HG02763 (cell line): ENCODE measurements at regions not wholly inside any gene's neighbourhood (a gene's known extent, or its start where the extent isn't known, plus 50 kb on each side); places are given as distances from the start of the nearest gene placed in this dataset.
"Not testable (repeated sequence)": the region's sequence is repeated elsewhere in the genome, so short reads cannot be mapped to it uniquely, and the experiment has no call there.

Source experiments
- ATAC-seq: cut with Tn5 transposase; IDR thresholded peaks from one replicate; pipeline ENCODE4 v1.9.1; 2021; ENCODE audit warnings: mild to moderate bottlenecking, moderate library complexity; ENCODE audit not compliant: unreplicated experiment

DNA sequence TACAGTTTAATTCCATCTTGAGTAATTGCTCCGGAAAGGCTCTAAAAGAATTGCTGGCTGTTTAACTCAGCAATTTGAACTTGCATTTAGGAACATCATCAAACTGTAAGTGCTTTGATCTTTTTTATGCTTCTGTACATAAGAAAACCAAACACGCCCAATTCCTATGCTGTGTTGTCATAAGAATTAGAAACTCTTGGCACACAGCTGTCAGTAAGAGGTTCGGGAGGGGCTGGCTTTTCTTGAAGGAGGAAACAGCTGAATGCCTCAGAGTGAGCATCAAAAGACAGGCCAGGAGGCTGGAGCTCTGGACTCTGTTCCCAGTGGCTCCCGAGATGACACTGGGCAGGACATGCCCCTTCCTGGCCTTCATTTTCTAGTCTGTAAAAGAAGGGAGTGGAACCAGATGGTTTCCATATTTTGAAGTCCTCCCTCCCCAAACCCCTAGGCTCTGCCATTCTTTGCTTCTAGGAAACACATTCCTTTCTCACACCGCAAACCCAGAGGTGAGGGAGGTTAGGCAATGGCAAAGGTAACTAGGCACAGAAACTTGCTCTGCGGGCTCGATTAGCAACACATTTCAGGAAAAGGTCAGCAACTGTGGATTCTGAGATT is 73.7 kb upstream of the DLG1 start:
- no peak for ATAC-seq

DNA sequence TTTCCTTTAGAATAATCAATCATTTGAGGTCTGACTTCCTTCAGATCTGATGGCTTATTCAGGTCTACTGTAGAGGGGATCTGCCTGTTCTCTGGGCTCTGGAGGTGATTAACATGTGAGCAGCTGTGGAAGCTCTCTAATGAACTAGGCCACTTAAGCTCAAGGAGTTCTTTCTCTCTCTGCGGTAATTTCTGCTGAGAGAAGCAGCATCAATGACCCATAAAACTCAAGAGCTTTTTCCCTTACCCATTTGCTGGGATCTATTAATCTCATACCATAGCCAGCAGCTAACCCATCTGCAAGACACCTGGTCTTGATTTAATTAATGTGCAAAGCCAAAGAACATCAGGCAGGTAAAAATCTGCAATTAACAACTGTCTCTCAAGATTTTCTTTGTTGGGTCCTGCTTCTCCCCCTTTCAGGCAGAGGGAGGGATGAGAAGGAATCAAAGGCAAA is 73.2 kb upstream of the DLG1 start:
- no peak for ATAC-seq

DNA sequence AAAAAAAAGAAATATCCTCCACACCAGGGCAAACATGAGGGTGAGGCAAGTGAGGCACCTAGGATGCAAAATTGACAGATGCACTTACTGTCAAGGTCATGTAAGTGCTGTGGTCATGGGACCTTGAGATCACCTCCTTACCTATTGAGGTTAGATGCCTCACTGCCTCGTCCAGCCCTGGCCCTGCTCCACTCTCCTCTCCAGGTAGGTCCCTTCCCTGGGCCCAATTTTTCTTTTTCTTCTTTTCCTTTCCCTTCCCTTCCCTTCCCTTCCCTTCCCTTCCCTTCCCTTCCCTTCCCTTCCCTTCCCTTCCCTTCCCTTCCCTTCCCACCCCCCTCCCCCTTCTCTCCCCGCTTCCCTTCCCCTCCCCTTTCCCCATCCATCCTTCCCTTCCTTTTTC is 71.1 kb upstream of the DLG1 start:
- ATAC-seq, result no peak

DNA sequence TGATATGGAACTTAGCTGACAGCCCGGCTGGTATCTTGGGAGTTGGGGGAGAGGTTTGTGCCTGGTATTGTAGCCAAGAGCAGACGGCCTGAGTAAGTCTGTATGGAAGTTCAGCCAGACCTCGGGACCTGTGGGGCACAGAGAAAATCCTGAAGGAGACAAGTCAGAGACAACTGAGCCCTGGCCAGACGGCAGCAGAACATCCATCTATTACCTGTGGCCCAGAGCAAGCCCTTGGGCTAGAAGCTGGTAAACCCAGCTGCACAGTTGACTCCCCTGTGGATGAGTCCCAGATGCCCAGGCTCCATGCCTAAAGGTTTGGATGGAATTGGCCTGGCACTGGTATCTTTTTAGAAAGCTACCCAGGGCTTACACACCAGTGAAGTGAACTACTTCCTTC is 70.4 kb upstream of the DLG1 start:
- no peak for ATAC-seq

DNA sequence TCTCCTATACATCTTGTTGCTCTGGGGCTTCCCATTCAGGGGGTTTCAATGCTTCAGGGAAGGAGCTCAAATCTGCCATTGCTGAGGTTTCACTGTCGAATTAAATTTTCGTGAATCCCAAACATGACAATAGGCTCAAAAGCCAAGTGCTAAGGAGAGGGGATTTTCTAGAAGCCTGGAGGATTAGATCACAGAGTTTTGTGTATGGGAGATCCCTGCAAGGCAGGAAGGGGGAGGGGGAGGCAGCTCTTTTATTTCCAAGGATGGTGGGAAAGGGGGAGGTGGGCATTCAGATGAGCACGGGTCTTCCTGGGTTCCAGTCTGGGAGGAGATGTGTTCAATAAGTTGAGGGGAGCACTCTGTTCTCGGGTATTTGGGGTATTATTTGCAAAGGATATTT is 69.9 kb upstream of the DLG1 start:
- ATAC-seq, result no peak

DNA sequence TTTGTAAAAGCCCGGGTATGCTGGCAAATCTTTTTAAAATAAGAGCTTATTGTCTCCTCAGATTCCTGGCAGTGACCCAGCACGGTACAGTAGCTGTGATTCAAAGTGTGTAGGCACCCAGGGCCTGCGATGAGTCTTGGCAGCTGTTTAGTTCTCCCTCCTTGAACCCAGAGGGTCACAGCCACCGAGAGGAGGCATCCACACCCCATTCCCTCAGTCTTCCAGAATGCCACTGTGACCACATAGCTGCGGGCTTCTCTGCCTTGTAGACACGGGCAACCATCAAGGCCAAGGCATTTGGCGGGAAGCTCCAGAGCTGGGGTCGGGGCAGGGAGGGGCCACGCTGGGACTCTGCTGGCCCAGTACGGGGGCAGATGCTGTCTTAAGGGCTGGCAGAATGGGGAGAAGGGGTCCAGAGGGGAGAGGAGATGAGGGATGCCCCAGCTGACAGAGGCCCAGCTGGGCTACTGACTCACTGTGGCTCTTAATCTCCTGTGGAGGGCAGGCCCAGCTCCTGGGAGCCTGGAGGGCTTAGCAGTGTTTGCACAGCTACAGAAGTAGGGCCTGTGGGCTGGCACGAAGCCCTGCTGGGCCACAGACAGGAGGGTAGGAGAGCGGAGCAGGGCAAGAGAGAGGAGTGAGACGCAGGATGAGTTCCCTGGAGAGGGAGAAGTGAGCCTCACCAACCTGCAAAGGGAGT is 68.8 kb upstream of the DLG1 start:
- no peak for ATAC-seq

DNA sequence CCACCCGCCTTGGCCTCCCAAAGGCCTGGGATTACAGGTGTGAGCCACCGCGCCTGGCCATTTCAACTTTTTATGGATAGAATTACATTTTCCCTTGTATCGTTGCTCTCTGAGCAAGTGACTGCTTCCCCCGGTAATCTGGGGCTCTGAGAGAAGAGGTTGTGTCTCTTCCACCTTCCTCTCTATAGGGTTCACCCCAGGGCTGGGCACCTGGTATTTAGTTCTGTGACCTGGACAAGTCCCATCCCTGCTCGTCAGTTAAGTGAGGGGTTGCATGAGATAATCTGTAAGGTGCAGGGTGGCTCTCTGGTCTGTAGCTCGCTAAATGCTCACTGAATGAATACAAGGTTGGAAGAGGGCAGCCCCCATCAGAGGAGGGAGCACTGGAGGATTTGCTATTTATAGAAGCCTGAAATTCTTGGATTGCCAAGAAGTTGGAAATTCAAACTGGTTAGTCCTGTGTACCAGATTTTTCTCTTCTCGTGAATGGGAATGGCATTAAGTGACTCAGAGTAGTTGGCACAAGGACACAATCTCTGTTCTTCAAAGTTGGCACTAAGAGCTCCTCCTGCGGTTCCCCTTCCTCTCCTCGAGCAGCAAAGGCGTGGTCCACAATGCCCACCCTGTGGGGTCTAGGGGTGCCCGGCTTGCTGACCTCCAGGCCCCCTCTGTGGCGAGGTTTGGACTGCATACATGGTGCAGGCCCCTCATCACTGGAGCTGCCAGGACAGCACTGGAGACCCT is 68.1 kb upstream of the DLG1 start:
- no peak for ATAC-seq

DNA sequence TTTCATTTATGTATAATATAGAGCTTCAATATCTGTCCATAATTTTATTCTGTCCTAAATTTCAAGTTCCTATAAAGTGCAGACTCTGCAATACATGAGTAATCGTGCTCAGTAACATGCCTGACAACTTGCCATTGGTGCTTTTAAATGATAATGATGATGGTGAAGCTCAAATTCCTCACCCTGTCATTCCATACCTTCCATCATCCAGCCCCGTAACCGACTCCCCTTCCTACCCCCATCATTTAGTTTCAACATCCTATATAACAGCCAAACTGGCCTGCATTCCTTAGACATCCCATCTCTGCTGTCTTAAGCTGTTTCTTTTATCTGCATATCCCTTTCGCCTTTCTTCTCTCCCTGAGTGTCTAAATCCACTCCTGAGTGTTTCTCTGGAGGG is 67.2 kb upstream of the DLG1 start:
- no peak for ATAC-seq

DNA sequence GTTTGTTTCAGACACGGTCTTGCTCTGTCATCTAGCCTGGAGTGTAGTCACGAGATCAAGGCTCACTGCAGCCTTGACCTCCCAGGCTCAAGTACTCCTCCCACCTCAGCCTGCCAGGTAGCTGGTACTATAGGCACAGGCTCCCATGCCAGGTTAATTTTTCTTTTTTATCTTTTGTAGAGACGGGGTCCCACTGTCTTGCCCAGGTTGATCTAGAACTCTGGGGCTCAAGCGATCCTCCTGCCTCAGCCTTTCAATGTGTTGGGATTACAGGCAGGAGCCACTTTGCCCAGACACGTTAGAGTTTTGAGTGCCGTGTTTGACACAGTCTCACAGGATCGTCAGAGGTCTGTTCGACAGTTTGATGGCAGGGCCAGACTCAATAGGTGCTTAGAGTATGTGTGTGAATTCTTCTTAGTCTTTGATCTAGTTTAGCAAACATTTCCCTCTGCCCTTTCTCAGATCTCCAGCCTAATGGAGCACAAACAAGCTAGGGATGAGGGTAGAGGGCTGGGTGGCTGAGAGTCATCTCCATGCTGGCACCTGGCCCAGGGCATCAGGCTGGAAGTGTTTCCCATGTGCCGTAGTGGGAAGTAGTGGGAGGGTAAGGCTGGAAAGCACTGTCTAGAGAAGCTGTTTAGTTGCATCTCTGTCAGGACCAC is 66.1 kb upstream of the DLG1 start:
- no peak for ATAC-seq

DNA sequence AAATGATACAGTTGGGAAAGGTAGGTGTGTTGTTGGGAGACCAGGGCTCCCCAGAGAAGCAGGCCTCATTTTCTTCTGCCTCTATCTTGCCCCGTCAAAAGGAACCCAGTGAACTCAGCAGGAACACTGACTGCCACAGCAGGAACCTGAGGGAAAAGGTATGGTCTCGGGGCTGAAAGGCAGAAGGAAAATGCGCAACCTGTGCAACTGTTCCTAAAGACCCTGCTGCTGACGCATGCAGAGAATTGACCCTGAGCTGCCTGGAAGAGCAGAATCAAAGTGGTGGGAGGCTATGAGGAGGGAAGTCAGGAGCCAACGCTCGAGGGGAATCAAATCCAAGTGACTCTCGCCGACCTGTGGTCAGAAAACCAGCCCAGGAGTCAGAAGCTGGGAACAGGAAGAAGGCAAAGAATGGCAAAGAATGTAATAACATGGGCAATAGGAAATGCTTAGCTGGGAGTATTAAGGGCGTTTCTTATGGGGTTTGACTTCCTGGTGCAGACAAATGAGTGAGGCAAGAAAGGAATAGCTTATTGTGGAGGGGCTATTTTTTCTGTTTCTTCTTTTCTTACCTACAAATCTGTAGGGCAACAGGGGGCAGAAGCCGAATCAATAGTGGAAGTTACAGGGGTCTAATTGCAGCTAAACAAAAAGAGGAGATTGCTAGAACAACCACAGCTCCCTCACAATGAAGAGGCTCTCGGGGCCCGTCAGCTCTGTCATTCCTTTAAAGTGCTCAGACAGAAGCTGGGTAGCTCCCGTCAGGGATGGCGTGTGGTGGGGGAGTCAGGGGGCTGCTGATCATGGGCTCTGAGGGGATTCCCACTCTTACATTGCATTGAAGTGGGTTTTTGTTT is 65.4 kb upstream of the DLG1 start:
- ATAC-seq, result no peak

DNA sequence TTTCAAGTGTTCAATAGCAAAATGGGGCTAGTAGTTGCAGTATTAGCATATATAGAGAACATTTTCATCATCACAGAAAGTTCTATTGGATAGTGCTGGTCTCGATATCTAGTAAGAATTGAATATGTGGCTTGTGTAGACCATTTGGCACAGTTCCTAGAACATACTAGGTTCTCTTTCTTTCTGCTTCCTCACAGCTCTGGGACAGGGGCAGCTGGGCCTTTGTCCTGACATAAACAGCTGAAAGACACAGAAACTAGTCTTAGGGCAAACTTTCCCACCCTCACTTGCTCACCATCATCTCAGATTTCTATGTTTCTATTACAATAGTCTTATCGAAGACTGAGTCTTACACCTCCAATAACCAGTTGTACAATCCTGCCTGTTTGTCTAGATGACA is 63.7 kb upstream of the DLG1 start:
- ATAC-seq, result no peak

DNA sequence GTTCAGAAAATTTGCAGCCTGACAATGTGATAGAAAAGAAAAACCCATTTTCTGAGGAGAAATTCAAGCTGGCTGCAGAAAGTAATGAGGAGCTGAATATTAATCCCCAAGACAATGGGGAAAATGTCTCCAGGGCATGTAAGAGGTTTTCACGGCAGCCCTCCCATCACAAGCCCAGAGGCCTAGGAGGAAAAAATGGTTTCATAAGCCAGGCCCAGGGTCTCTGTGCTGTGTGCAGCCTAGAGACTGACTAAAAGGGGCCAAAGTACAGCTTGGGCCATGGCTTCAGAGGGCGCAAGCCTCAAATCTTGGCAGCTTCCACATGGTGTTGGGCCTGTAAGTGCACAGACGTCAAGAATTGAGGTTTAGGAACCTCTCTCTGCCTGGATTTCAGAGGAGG is 61.7 kb upstream of the DLG1 start:
- not testable (repeated sequence) for ATAC-seq

DNA sequence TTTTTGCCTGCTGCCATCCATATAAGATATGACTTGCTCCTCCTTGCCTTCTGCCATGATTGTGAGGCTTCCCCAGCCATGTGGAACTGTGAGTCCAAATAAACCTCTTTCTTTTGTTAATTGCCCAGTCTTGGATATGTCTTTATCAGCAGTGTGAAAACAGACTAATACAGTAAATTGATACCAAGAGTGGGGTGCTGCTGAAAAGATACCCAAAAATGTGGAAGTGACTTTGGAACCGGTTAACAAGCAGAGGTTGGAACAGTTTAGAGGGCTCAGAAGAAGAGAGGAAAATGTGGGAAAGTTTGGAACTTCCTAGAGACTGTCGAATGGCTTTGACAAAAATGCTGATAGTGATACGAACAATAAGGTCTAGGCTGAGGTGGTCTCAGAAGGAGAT is 61.1 kb upstream of the DLG1 start:
- not testable (repeated sequence) for ATAC-seq

DNA sequence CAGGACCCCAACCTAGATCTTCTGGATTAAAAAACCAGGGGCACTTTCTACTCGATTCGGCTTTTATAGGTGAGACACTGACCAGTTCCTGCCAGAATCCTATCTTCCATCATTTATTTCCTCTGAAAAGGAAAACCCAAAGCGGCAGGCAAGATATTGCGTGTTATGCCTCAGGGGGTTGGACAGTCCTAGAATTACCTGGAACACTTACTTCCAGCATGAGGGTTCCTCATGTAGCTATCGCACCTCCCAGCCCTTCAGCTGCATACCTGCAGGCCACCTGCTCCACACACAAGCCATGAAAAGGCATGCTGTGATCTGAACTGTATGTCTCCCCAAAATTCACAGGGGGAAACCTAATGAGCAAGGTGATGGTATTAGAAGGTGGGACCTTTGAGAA is 58.3 kb upstream of the DLG1 start:
- no peak for ATAC-seq

DNA sequence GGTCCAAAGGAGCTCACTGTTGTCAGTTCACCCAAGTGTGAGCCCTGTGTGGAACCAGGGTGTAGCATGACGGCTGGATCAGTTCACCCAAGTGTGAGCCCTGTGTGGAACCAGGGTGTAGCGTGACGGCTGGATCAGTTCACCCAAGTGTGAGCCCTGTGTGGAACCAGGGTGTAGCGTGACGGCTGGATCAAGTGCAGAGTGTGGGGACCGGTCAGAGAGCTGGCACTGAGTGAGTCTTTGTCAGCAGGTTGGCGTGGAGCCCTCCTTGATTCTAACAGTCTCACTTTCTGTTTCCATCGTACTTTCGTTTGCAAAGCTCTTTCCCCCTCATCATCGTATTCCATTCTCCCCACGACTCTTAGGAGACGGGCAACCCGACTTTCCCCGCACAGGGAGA is 57.9 kb upstream of the DLG1 start:
- ATAC-seq, result no peak

DNA sequence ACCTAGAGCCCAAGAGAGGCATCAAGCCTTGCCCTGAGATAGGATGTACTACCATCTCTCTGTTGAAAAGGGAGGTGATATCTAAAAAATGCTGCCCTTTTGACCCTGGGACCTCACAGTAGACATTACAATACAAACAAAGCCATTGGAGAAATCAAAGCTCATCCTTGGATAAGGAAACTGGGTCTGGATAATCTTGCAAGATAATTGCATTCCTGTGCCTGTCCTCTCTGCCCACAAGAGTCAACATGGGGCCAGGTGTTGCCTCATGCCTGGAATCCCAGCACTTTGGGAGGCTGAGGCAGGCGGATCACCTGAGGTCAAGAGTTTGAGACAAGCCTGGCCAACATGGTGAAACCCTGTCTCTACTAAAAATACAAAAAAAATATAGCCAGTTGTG is 57.3 kb upstream of the DLG1 start:
- no peak for ATAC-seq

DNA sequence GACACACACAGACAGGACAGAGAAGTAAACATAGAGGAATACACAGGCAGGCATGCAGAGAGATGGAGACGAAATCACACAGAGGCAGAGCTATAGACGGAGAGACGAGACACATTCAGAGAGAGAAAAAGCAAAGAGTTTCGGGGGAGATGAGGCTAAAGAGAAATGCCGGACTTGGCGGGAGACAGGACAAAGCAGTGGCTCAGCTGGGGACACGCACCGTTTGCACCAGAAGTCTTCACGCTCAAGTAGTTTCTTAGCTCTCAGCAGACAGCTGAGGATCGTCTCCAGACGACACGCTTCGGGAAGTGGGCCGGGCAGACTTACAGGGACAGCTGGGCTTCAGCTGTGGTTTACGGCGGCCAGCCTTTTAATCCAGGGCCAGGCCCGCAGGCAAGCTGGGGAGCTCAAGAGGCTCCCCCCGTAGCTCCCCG is 56.2 kb upstream of the DLG1 start:
- ATAC-seq, result no peak

DNA sequence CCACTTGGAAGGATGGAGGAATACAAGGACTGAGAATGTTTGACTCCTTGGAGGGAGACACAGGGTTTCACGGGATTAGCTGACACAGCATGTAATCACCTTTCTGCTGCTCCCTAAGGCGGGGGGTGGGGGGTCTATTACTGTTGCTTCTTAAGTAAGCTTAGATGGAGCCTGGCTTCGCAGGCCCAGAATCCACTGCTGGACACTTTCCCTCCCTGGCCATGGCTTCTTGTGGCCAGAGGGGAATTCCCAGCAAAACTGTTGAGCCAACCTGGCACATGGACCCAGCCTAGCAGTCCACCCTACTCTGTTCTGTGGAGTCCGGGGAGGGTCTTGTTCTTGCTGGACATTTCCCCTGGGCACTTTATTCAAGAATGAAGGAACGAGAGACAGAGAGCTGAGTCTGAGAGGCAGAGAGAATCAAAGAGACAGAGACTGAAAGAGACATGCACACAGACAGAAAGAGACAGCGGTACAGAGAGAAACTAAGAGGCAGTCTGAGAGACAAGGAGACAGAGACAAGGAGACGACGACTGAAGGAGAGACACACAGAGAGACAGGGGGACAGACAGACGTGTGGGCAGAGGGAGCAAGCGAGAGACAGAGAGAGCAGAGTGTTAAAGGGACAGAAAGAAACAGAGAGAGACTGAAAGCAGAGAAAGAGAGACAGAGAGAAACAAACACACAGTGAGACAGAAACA is 55.6 kb upstream of the DLG1 start:
- no peak for ATAC-seq

DNA sequence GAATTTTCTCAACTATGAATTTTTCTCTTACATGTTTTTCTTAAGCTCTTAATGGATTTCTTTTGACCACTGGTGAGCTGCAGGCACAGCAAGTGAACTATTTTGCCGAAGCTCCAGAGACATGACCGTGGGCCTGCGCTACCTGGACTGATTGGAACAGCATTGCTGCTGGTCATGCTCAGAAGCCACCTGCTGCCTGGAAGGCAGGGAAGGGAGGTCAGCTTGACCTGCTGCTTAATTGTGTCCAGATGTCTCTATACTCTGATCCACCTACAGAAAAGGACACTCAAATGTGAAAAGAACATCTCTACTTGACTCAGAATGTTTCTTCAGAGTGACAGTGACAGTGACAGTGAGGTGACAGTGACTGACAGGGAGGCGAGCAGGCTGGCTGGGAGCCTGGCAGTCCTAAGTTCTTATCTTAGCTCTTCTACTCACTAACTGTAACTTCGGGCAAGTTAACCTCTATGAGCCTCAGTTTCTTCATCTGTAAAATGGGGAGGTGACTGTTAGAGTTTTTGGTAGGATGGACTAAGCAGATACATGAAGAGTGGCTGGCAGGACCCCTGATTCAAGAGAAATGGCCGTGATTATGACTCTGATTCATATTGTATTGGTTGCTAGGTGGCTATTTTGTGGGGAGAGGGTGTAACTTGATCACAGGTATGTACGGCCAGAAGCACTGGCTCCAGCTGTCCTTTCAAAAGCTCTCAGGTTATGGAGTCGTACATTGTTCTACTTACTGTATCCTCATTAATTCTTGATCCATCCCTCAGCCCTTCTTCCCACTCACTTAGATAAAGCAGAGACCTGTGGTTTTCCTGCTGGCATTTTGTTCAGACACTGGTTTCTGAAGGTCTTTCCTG is 54.8 kb upstream of the DLG1 start:
- ATAC-seq, result no peak
